ENCODE measurements at regions not wholly inside any gene's neighbourhood (a gene's known extent, or its start where the extent isn't known, plus 50 kb on each side); places are given as distances from the start of the nearest gene placed in this dataset.

GRCh38 chr1:10863886-10864285, 67.4 kb upstream of the CASZ1 start:
- TF ChIP-seq MAX (IDR thresholded peaks at IDR 0.05) = no peak
- TF ChIP-seq RAD21 (IDR thresholded peaks at IDR 0.05; ENCODE audit: low read depth) = no peak
- TF ChIP-seq TCF12 (IDR thresholded peaks at IDR 0.05; ENCODE audit: low read depth) = no peak
- TF ChIP-seq FOXM1 (IDR thresholded peaks at IDR 0.05; ENCODE audit: borderline replicate concordance, low read depth) = no peak
- TF ChIP-seq YY1 (IDR thresholded peaks at IDR 0.05; ENCODE audit: low read depth) = no peak
- TF ChIP-seq USF1 (IDR thresholded peaks at IDR 0.05) = no peak
- TF ChIP-seq REST (IDR thresholded peaks at IDR 0.05; ENCODE audit: low read depth) = no peak
- no peak for TF ChIP-seq TAF1 (IDR thresholded peaks at IDR 0.05; ENCODE audit: low read depth)
- no peak for TF ChIP-seq NFIC (IDR thresholded peaks at IDR 0.05)
- no peak for TF ChIP-seq EGR1 (IDR thresholded peaks at IDR 0.05)

Measured in Ishikawa (cell line).